ENCODE measurements at regions not wholly inside any gene's neighbourhood (a gene's known extent, or its start where the extent isn't known, plus 50 kb on each side); places are given as distances from the start of the nearest gene placed in this dataset.
"Not testable (repeated sequence)": the region's sequence is repeated elsewhere in the genome, so short reads cannot be mapped to it uniquely, and the experiment has no call there.

- H3K36me3 ChIP-seq = no peaks in the 10 kb centered on the region
- intact Hi-C loops (cut with micrococcal nuclease) = no loop called here
- peaks cover 37% of the 10 kb centered on the region for H3K9me3 ChIP-seq (replicated peaks)
- DNase-seq = no peak
- H3K4me1 ChIP-seq = no peaks in the 10 kb centered on the region
- H3K27me3 ChIP-seq (ENCODE audit: low read depth) = no peaks in the 10 kb centered on the region
- H3K27ac ChIP-seq (replicated peaks) = no peak overlapping the region
- TF ChIP-seq CTCF (IDR thresholded peaks at IDR 0.05; ENCODE audit: borderline replicate concordance) = no peak
- no peak overlapping the region for H3K4me3 ChIP-seq
These were observed 211.3 kb downstream of the MINAR1 start for GRCh38 chr15:79643393-79643792.

- DNase-seq = no peak
- no peak overlapping the region for H3K4me3 ChIP-seq
- peaks cover 37% of the 10 kb centered on the region for H3K9me3 ChIP-seq (replicated peaks)
- H3K4me1 ChIP-seq = no peaks in the 10 kb centered on the region
- intact Hi-C loops (cut with micrococcal nuclease) = no loop called here
- no peak for TF ChIP-seq CTCF (IDR thresholded peaks at IDR 0.05; ENCODE audit: borderline replicate concordance)
- H3K27ac ChIP-seq (replicated peaks) = no peak overlapping the region
- H3K27me3 ChIP-seq (ENCODE audit: low read depth) = no peaks in the 10 kb centered on the region
- H3K36me3 ChIP-seq = no peaks in the 10 kb centered on the region
These were observed 212.0 kb downstream of the MINAR1 start for GRCh38 chr15:79644091-79644490.

- H3K27ac ChIP-seq (replicated peaks); H3K36me3 ChIP-seq; H3K4me1 ChIP-seq; intact Hi-C loops (cut with micrococcal nuclease); DNase-seq; H3K4me3 ChIP-seq: not testable (repeated sequence)
- Histone ChIP-seq H3K9me3 (replicated peaks) (peaks cover 17% of the 10 kb centered on the region), H3K27me3 (ENCODE audit: low read depth) (peaks cover 36% of the 10 kb centered on the region)
These were observed 220.8 kb downstream of the MINAR1 start for GRCh38 chr15:79652972-79653371.

- intact Hi-C loops (cut with micrococcal nuclease) = no loop called here
- peaks cover 17% of the 10 kb centered on the region for H3K9me3 ChIP-seq (replicated peaks)
- H3K4me3 ChIP-seq = no peak overlapping the region
- H3K36me3 ChIP-seq = no peaks in the 10 kb centered on the region
- no peak for TF ChIP-seq CTCF (IDR thresholded peaks at IDR 0.05; ENCODE audit: borderline replicate concordance)
- no peak for DNase-seq
- no peak overlapping the region for H3K27ac ChIP-seq (replicated peaks)
- peaks cover 40% of the 10 kb centered on the region for H3K27me3 ChIP-seq (ENCODE audit: low read depth)
- no peaks in the 10 kb centered on the region for H3K4me1 ChIP-seq
These were observed 221.4 kb downstream of the MINAR1 start for GRCh38 chr15:79653533-79653932.

GRCh38 chr15:79656151-79657000 is 224.2 kb downstream of the MINAR1 start:
- H3K36me3 ChIP-seq = no peaks in the 10 kb centered on the region
- intact Hi-C loops (cut with micrococcal nuclease) = no loop called here
- no peaks in the 10 kb centered on the region for H3K4me1 ChIP-seq
- peaks cover 41% of the 10 kb centered on the region for H3K27me3 ChIP-seq (ENCODE audit: low read depth)
- DNase-seq = no peak
- TF ChIP-seq CTCF (IDR thresholded peaks at IDR 0.05; ENCODE audit: borderline replicate concordance) = no peak
- no peak overlapping the region for H3K4me3 ChIP-seq
- H3K27ac ChIP-seq (replicated peaks) = no peak overlapping the region
- H3K9me3 ChIP-seq (replicated peaks) = peaks cover 3% of the 10 kb centered on the region

- Histone ChIP-seq H3K27ac (replicated peaks) (no peak overlapping the region), H3K9me3 (replicated peaks) (no peaks in the 10 kb centered on the region), H3K4me1 (no peaks in the 10 kb centered on the region), H3K27me3 (ENCODE audit: low read depth) (peaks cover 53% of the 10 kb centered on the region), H3K4me3 (no peak overlapping the region), H3K36me3 (no peaks in the 10 kb centered on the region)
- TF ChIP-seq CTCF (IDR thresholded peaks at IDR 0.05; ENCODE audit: borderline replicate concordance) = no peak
- intact Hi-C loops (cut with micrococcal nuclease) = no loop called here
- no peak for DNase-seq
These were observed 225.6 kb downstream of the MINAR1 start for GRCh38 chr15:79657722-79658121.
